B cell (primary cell): ENCODE measurements at regions not wholly inside any gene's neighbourhood (a gene's known extent, or its start where the extent isn't known, plus 50 kb on each side); places are given as distances from the start of the nearest gene placed in this dataset.
"Not testable (repeated sequence)": the region's sequence is repeated elsewhere in the genome, so short reads cannot be mapped to it uniquely, and the experiment has no call there.

ENCODE experiments used
- CTCF ChIP-seq: fragments of 200-600 bp; IDR thresholded peaks from one replicate; pipeline ENCODE4 v1.8.0; 2022; ENCODE audit warnings: antibody characterized with exemption, mild to moderate bottlenecking
- EZH2 ChIP-seq: IDR thresholded peaks from 2 replicates; pipeline ENCODE4 v1.6.1; 2012; ENCODE audit warnings: borderline replicate concordance, low read depth, mild to moderate bottlenecking, moderate library complexity, low read length; ENCODE audit not compliant: insufficient read depth, poor library complexity, severe bottlenecking

- TF ChIP-seq CTCF, EZH2: not testable (repeated sequence)
Measured at GRCh38 chr13:43971324-43971723, 91.6 kb downstream of the LACC1 start.
